Gastroesophageal sphincter (tissue), 3 donors: ENCODE measurements at regions not wholly inside any gene's neighbourhood (a gene's known extent, or its start where the extent isn't known, plus 50 kb on each side); places are given as distances from the start of the nearest gene placed in this dataset.

Experiments used
- CTCF ChIP-seq, 4 experiments: fragments of 200-600 bp in 2 of 4; fragments of 450-650 bp in 2 of 4; sonication (generic) in 1 of 4; IDR thresholded peaks; one replicate each; pipeline ENCODE4 v1.5.1; 2017 to 2019; ENCODE audit warnings: antibody characterized with exemption in 4 of 4, mild to moderate bottlenecking in 2 of 4, moderate library complexity in 2 of 4
- EP300 ChIP-seq: sonication (generic); formaldehyde crosslinking; IDR thresholded peaks from one replicate; pipeline ENCODE4 v1.6.1; 2017; ENCODE audit warnings: antibody characterized with exemption, mild to moderate bottlenecking
- POLR2A ChIP-seq, 2 donors: fragments of 450-650 bp; IDR thresholded peaks; one replicate each; pipeline ENCODE4 v1.6.1; 2017; ENCODE audit warnings: antibody characterized with exemption in 2 of 2, mild to moderate bottlenecking in 2 of 2, moderate library complexity in 1 of 2
- POLR2AphosphoS5 ChIP-seq: sonication (generic); formaldehyde crosslinking; IDR thresholded peaks from one replicate; pipeline ENCODE4 v1.6.1; 2017; ENCODE audit warnings: antibody characterized with exemption

GRCh38 chr1:5725855-5726585 is 266.2 kb downstream of the NPHP4 start:
- no peak for TF ChIP-seq CTCF (IDR thresholded peaks at IDR 0.05)
- TF ChIP-seq POLR2A (IDR thresholded peaks at IDR 0.05), result no peak
- TF ChIP-seq POLR2AphosphoS5, result no peak
- TF ChIP-seq EP300, result no peak
